Gastroesophageal sphincter (tissue), 3 donors: ENCODE measurements at regions not wholly inside any gene's neighbourhood (a gene's known extent, or its start where the extent isn't known, plus 50 kb on each side); places are given as distances from the start of the nearest gene placed in this dataset.

ENCODE experiments used
- CTCF ChIP-seq, 4 experiments: fragments of 200-600 bp in 2 of 4; fragments of 450-650 bp in 2 of 4; sonication (generic) in 1 of 4; IDR thresholded peaks; one replicate each; pipeline ENCODE4 v1.5.1; 2017 to 2019; ENCODE audit warnings: antibody characterized with exemption in 4 of 4, mild to moderate bottlenecking in 2 of 4, moderate library complexity in 2 of 4
- EP300 ChIP-seq: sonication (generic); formaldehyde crosslinking; IDR thresholded peaks from one replicate; pipeline ENCODE4 v1.6.1; 2017; ENCODE audit warnings: antibody characterized with exemption, mild to moderate bottlenecking
- POLR2A ChIP-seq, 2 donors: fragments of 450-650 bp; IDR thresholded peaks; one replicate each; pipeline ENCODE4 v1.6.1; 2017; ENCODE audit warnings: antibody characterized with exemption in 2 of 2, mild to moderate bottlenecking in 2 of 2, moderate library complexity in 1 of 2
- POLR2AphosphoS5 ChIP-seq: sonication (generic); formaldehyde crosslinking; IDR thresholded peaks from one replicate; pipeline ENCODE4 v1.6.1; 2017; ENCODE audit warnings: antibody characterized with exemption

DNA sequence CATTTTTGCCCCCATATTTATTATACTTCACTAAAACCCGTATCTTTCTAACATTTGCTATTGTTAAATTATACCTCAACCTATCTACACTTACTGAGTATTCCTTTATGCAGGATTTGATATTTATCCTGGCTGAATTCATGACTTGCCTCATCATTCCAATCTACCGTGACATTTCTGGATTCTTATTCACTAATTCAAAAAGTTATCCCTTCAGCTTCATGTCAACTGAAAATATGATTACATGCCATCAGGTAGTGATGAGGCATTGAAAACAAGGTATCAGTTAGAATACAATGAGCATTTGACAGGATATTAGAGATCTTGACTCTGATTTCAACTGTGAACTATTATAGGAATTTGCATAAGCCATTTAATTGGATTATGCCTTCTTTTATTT, 2171.9 kb upstream of the WWC1 start:
- no peak for TF ChIP-seq POLR2AphosphoS5
- no peak for TF ChIP-seq CTCF (IDR thresholded peaks at IDR 0.05)
- no peak for TF ChIP-seq POLR2A (IDR thresholded peaks at IDR 0.05)
- TF ChIP-seq EP300, result no peak
